Inflammatory macrophage treated with lipopolysaccharide for 1 hour (primary cell): ENCODE measurements at regions not wholly inside any gene's neighbourhood (a gene's known extent, or its start where the extent isn't known, plus 50 kb on each side); places are given as distances from the start of the nearest gene placed in this dataset.
"Not testable (repeated sequence)": the region's sequence is repeated elsewhere in the genome, so short reads cannot be mapped to it uniquely, and the experiment has no call there.

Experiments
- DNase-seq, 2 donors: peaks; one replicate each; pipeline ENCODE4 v3.0.0-alpha.2; 2020 to 2022

- peak; percentile 50 to 62 for DNase-seq
Observed at GRCh38 chr5:143619040-143619439, 192.9 kb upstream of the HMHB1 start.

GRCh38 chr5:143618141-143618540, 193.8 kb upstream of the HMHB1 start:
- DNase-seq, result no peak

- no peak for DNase-seq
Observed at GRCh38 chr5:143614831-143615230, 197.1 kb upstream of the HMHB1 start.

GRCh38 chr5:143613329-143613728, 198.6 kb upstream of the HMHB1 start:
- DNase-seq, result no peak

GRCh38 chr5:143610946-143611345, 201.0 kb upstream of the HMHB1 start:
- no peak for DNase-seq

GRCh38 chr5:143606043-143606752, 202.7 kb upstream of the NR3C1 start:
- peak; percentile 39 to 55 for DNase-seq

GRCh38 chr5:143605403-143606005, 202.0 kb upstream of the NR3C1 start:
- peak; percentile 97 for DNase-seq

- DNase-seq, result peak; percentile 68 to 72
Observed at GRCh38 chr5:143601917-143602333, 198.4 kb upstream of the NR3C1 start.

- DNase-seq, result no peak
Observed at GRCh38 chr5:143601357-143601756, 197.9 kb upstream of the NR3C1 start.

GRCh38 chr5:143600396-143601075, 197.1 kb upstream of the NR3C1 start:
- no peak for DNase-seq

- no peak for DNase-seq
Observed at GRCh38 chr5:143599474-143599873, 196.0 kb upstream of the NR3C1 start.

- no peak for DNase-seq
Observed at GRCh38 chr5:143596824-143597223, 193.3 kb upstream of the NR3C1 start.

- DNase-seq, result no peak
Observed at GRCh38 chr5:143594902-143595818, 191.7 kb upstream of the NR3C1 start.

GRCh38 chr5:143593723-143594122, 190.2 kb upstream of the NR3C1 start:
- DNase-seq, result no peak

GRCh38 chr5:143592648-143593047, 189.2 kb upstream of the NR3C1 start:
- DNase-seq, result no peak

- DNase-seq, result no peak
Observed at GRCh38 chr5:143588933-143589662, 185.6 kb upstream of the NR3C1 start.

GRCh38 chr5:143588121-143588520, 184.6 kb upstream of the NR3C1 start:
- DNase-seq, result not testable (repeated sequence)

- no peak for DNase-seq
Observed at GRCh38 chr5:143586781-143587362, 183.4 kb upstream of the NR3C1 start.

GRCh38 chr5:143585970-143586369, 182.5 kb upstream of the NR3C1 start:
- no peak for DNase-seq

GRCh38 chr5:143583409-143583808, 179.9 kb upstream of the NR3C1 start:
- DNase-seq, result no peak

- DNase-seq, result peak; percentile 48 to 64
Observed at GRCh38 chr5:143582869-143583268, 179.4 kb upstream of the NR3C1 start.

- DNase-seq, result no peak
Observed at GRCh38 chr5:143582176-143582575, 178.7 kb upstream of the NR3C1 start.
